HG02970 (cell line): ENCODE measurements at regions not wholly inside any gene's neighbourhood (a gene's known extent, or its start where the extent isn't known, plus 50 kb on each side); places are given as distances from the start of the nearest gene placed in this dataset.

Source experiments
- ATAC-seq: cut with Tn5 transposase; IDR thresholded peaks from one replicate; pipeline ENCODE4 v1.9.1; 2021; ENCODE audit warnings: mild to moderate bottlenecking, moderate library complexity, moderate number of reproducible peaks; ENCODE audit not compliant: unreplicated experiment, low FRiP score

GRCh38 chr6:91534614-91535013 is 947.7 kb upstream of the MAP3K7 start:
- ATAC-seq = no peak

- no peak for ATAC-seq
These were observed 936.6 kb upstream of the MAP3K7 start for GRCh38 chr6:91523511-91523910.

GRCh38 chr6:91521999-91522398 is 935.1 kb upstream of the MAP3K7 start:
- no peak for ATAC-seq

GRCh38 chr6:91509711-91510110 is 922.8 kb upstream of the MAP3K7 start:
- ATAC-seq = no peak

- ATAC-seq = no peak
These were observed 922.2 kb upstream of the MAP3K7 start for GRCh38 chr6:91509039-91509438.

GRCh38 chr6:91506509-91506908 is 919.6 kb upstream of the MAP3K7 start:
- no peak for ATAC-seq

GRCh38 chr6:91505199-91505598 is 918.3 kb upstream of the MAP3K7 start:
- ATAC-seq = no peak

GRCh38 chr6:91501930-91502329 is 915.1 kb upstream of the MAP3K7 start:
- no peak for ATAC-seq

- no peak for ATAC-seq
These were observed 913.9 kb upstream of the MAP3K7 start for GRCh38 chr6:91500689-91501303.

GRCh38 chr6:91498576-91498975 is 911.7 kb upstream of the MAP3K7 start:
- no peak for ATAC-seq

GRCh38 chr6:91497770-91498169 is 910.9 kb upstream of the MAP3K7 start:
- no peak for ATAC-seq

GRCh38 chr6:91490671-91491301 is 903.9 kb upstream of the MAP3K7 start:
- no peak for ATAC-seq

- ATAC-seq = no peak
These were observed 901.0 kb upstream of the MAP3K7 start for GRCh38 chr6:91487696-91488392.

- no peak for ATAC-seq
These were observed 899.3 kb upstream of the MAP3K7 start for GRCh38 chr6:91486200-91486599.

GRCh38 chr6:91485047-91485446 is 898.2 kb upstream of the MAP3K7 start:
- no peak for ATAC-seq

- ATAC-seq = no peak
These were observed 896.7 kb upstream of the MAP3K7 start for GRCh38 chr6:91483415-91484105.

- ATAC-seq = peak; percentile 74
These were observed 895.6 kb upstream of the MAP3K7 start for GRCh38 chr6:91482498-91482897.

GRCh38 chr6:91480402-91480801 is 893.5 kb upstream of the MAP3K7 start:
- ATAC-seq = no peak

- no peak for ATAC-seq
These were observed 890.8 kb upstream of the MAP3K7 start for GRCh38 chr6:91477688-91478087.

- ATAC-seq = no peak
These were observed 889.1 kb upstream of the MAP3K7 start for GRCh38 chr6:91476000-91476399.

- ATAC-seq = no peak
These were observed 878.5 kb upstream of the MAP3K7 start for GRCh38 chr6:91465393-91465792.
